Smooth muscle cell (in vitro differentiated cells): ENCODE measurements at regions not wholly inside any gene's neighbourhood (a gene's known extent, or its start where the extent isn't known, plus 50 kb on each side); places are given as distances from the start of the nearest gene placed in this dataset.

Experiments
- DNase-seq: peaks from one replicate; lab custom pipeline; 2025; ENCODE audit not compliant: unreplicated experiment; lab: John Stamatoyannopoulos, UW
- H2AFZ ChIP-seq: fragments of 200-600 bp; sonication (generic); 2 replicates; pipeline ENCODE4 v1.6.0; 2016; ENCODE audit warnings: antibody characterized with exemption, low read depth, mild to moderate bottlenecking
- H3F3A ChIP-seq: fragments of 200-600 bp; sonication (generic); 2 replicates; pipeline ENCODE4 v1.6.0; 2017; ENCODE audit warnings: antibody characterized with exemption, low read depth
- H3K27ac ChIP-seq: fragments of 200-600 bp; sonication (generic); 2 replicates; pipeline ENCODE4 v1.5.1; 2016; ENCODE audit warnings: low read depth, mild to moderate bottlenecking
- H3K27me3 ChIP-seq: fragments of 200-600 bp; sonication (generic); 2 replicates; pipeline ENCODE4 v1.6.1; 2016; ENCODE audit warnings: low read depth, mild to moderate bottlenecking
- H3K36me3 ChIP-seq: fragments of 200-600 bp; sonication (generic); 2 replicates; pipeline ENCODE4 v1.5.1; 2016; ENCODE audit warnings: low read depth
- H3K4me1 ChIP-seq: fragments of 200-600 bp; sonication (generic); 2 replicates; pipeline ENCODE4 v1.5.1; 2016; ENCODE audit warnings: low read depth
- H3K4me2 ChIP-seq: fragments of 200-600 bp; sonication (generic); 2 replicates; pipeline ENCODE4 v1.6.0; 2016; ENCODE audit warnings: mild to moderate bottlenecking
- H3K4me3 ChIP-seq: fragments of 200-600 bp; sonication (generic); 2 replicates; pipeline ENCODE4 v1.5.1; 2016; ENCODE audit warnings: mild to moderate bottlenecking
- H3K79me2 ChIP-seq: fragments of 200-600 bp; sonication (generic); 2 replicates; pipeline ENCODE4 v1.6.0; 2016; ENCODE audit warnings: low read depth, mild to moderate bottlenecking
- H3K9ac ChIP-seq: fragments of 200-600 bp; sonication (generic); 2 replicates; pipeline ENCODE4 v1.6.0; 2016; ENCODE audit warnings: low read depth
- H3K9me3 ChIP-seq: fragments of 200-600 bp; sonication (generic); replicated peaks from 2 replicates; pipeline ENCODE4 v1.5.1; 2016; ENCODE audit warnings: low read depth
- H4K20me1 ChIP-seq: fragments of 200-600 bp; sonication (generic); 2 replicates; pipeline ENCODE4 v1.6.0; 2016; ENCODE audit warnings: low read depth
- CTCF ChIP-seq: fragments of 200-600 bp; sonication (generic); IDR thresholded peaks from 2 replicates; pipeline ENCODE4 v1.5.1; 2017; ENCODE audit warnings: borderline replicate concordance, mild to moderate bottlenecking, antibody characterized with exemption; ENCODE audit not compliant: insufficient read depth, poor library complexity, severe bottlenecking
- WGBS: methylation state at CpG from one replicate; pipeline ENCODE4 v1.1.7; 2016; ENCODE audit warnings: low lambda C conversion rate; 5-methylcytosine and 5-hydroxymethylcytosine counted together

DNA sequence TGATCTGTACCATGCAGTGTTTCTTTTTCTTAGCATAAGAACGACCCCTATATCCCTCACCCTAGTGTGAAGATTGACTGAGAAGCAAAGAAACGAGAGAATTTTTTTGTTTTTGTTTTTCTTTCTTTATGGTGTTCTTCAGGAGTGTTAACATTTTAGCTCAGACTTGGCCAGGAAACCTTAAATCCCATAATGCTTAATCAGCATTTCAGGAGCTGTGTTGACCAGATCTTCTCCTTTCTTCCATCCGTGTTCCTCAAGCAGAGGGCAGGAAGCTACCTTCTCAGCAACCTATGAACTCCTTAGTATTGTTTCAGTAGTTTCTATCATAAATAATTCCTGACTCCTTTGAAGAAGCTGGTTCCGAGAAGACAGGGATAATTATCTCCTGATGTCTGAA lies 1501.5 kb downstream of the STIM2 start:
- TF ChIP-seq CTCF: no peak
- DNase-seq: no peak
- no peak overlapping the region for H3K9ac ChIP-seq
- H3K27ac ChIP-seq: no peak overlapping the region
- H3K4me1 ChIP-seq: no peaks in the 10 kb centered on the region
- no peaks in the 10 kb centered on the region for H4K20me1 ChIP-seq
- H3K4me3 ChIP-seq: no peak overlapping the region
- no peaks in the 10 kb centered on the region for H3K9me3 ChIP-seq
- H3K4me2 ChIP-seq: no peak overlapping the region
- H3F3A ChIP-seq: no peaks in the 10 kb centered on the region
- H3K27me3 ChIP-seq: no peaks in the 10 kb centered on the region
- H3K79me2 ChIP-seq: no peaks in the 10 kb centered on the region
- WGBS: 90% methylated on average over 4 of the region's 4 CpGs
- H2AFZ ChIP-seq: no peak overlapping the region
- no peaks in the 10 kb centered on the region for H3K36me3 ChIP-seq

- H3K9ac ChIP-seq: no peak overlapping the region
- H3K27ac ChIP-seq: no peak overlapping the region
- whole genome bisulfite sequencing: 91% methylated on average over 1 of the region's 1 CpG
These were observed 1508.9 kb downstream of the STIM2 start for GRCh38 chr4:28369499-28369898.

GRCh38 chr4:28373191-28373590 lies 1512.5 kb downstream of the STIM2 start:
- H2AFZ ChIP-seq: no peak overlapping the region
- H3F3A ChIP-seq: no peaks in the 10 kb centered on the region
- H3K36me3 ChIP-seq: no peaks in the 10 kb centered on the region
- H3K79me2 ChIP-seq: no peaks in the 10 kb centered on the region
- no peak overlapping the region for H3K27ac ChIP-seq
- H3K4me3 ChIP-seq: no peak overlapping the region
- no peak overlapping the region for H3K4me2 ChIP-seq
- H3K4me1 ChIP-seq: no peaks in the 10 kb centered on the region
- H3K9me3 ChIP-seq: no peaks in the 10 kb centered on the region
- H3K9ac ChIP-seq: no peak overlapping the region
- TF ChIP-seq CTCF: no peak
- no peak for DNase-seq
- no peaks in the 10 kb centered on the region for H3K27me3 ChIP-seq
- H4K20me1 ChIP-seq: no peaks in the 10 kb centered on the region

More at GRCh38 chr4:28369499-28369898, 1508.9 kb downstream of the STIM2 start:
- Histone ChIP-seq H3K4me1 (no peaks in the 10 kb centered on the region), H4K20me1 (no peaks in the 10 kb centered on the region), H3K9me3 (no peaks in the 10 kb centered on the region), H3K36me3 (no peaks in the 10 kb centered on the region), H2AFZ (no peak overlapping the region), H3K27me3 (no peaks in the 10 kb centered on the region), H3K4me3 (no peak overlapping the region), H3F3A (no peaks in the 10 kb centered on the region), H3K79me2 (no peaks in the 10 kb centered on the region), H3K4me2 (no peak overlapping the region)
- DNase-seq: no peak
- no peak for TF ChIP-seq CTCF

DNA sequence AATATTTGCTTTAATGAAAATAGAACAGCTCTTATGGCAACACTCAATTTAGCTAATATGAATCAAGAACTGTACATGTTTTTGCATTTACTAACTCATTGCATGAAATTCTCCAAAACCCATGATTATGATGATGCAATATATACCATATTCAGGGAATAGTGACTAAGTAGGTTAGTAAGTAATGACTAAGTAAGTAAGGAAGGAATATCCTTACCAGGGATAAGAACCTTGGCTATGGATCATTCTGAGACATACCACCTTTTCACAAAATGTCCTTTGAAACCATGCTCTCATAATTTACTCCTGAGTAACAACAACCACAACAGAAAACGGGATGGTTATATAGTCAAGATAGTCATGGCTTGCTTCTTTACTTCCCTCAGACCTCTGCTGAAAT lies 1513.0 kb downstream of the STIM2 start:
- Histone ChIP-seq H3K79me2 (no peaks in the 10 kb centered on the region), H3K9me3 (no peaks in the 10 kb centered on the region), H3K27ac (peak overlapping the region; percentile 15), H3K36me3 (no peaks in the 10 kb centered on the region), H4K20me1 (no peaks in the 10 kb centered on the region), H3K9ac (no peak overlapping the region), H3K4me2 (no peak overlapping the region), H2AFZ (no peak overlapping the region), H3K27me3 (no peaks in the 10 kb centered on the region), H3F3A (no peaks in the 10 kb centered on the region), H3K4me1 (no peaks in the 10 kb centered on the region), H3K4me3 (no peak overlapping the region)
- no peak for TF ChIP-seq CTCF
- no peak for DNase-seq
- 67% methylated on average over 1 of the region's 1 CpG for WGBS
